H9 (cell line): ENCODE measurements at regions not wholly inside any gene's neighbourhood (a gene's known extent, or its start where the extent isn't known, plus 50 kb on each side); places are given as distances from the start of the nearest gene placed in this dataset.

ENCODE experiments used
- DNase-seq: peaks from one replicate; pipeline ENCODE4 v3.0.0-alpha.2; 2017
- H2AFZ ChIP-seq: one replicate; pipeline ENCODE4 v1.6.1; 2013; ENCODE audit warnings: mild to moderate bottlenecking, low read length, control low read depth, moderate library complexity
- H2AK5ac ChIP-seq: 2 replicates; pipeline ENCODE4 v1.6.1; 2013; ENCODE audit warnings: low read length, control low read depth, mixed read lengths; ENCODE audit not compliant: insufficient read length
- H2BK120ac ChIP-seq: one replicate; pipeline ENCODE4 v1.6.1; 2013; ENCODE audit warnings: low read depth, mild to moderate bottlenecking, low read length, control low read depth, inconsistent platforms; ENCODE audit not compliant: poor library complexity, severe bottlenecking
- H2BK12ac ChIP-seq: 2 replicates; pipeline ENCODE4 v1.6.1; 2013; ENCODE audit warnings: low read length, control low read depth, mixed read lengths, low read depth; ENCODE audit not compliant: insufficient read length
- H2BK15ac ChIP-seq: 2 replicates; pipeline ENCODE4 v1.6.1; 2013; ENCODE audit warnings: low read depth, low read length, control low read depth
- H2BK20ac ChIP-seq: one replicate; pipeline ENCODE4 v1.6.1; 2013; ENCODE audit warnings: low read depth, mild to moderate bottlenecking, low read length, control low read depth, inconsistent platforms; ENCODE audit not compliant: poor library complexity, severe bottlenecking
- H2BK5ac ChIP-seq: 2 replicates; pipeline ENCODE4 v1.6.1; 2013; ENCODE audit warnings: low read length, control low read depth, mixed read lengths; ENCODE audit not compliant: insufficient read length
- H3K14ac ChIP-seq: 2 replicates; pipeline ENCODE4 v1.6.1; 2013; ENCODE audit warnings: low read length, control low read depth; ENCODE audit not compliant: insufficient read depth
- H3K18ac ChIP-seq: 2 replicates; pipeline ENCODE4 v1.6.1; 2013; ENCODE audit warnings: low read depth, mild to moderate bottlenecking, mixed read lengths, low read length, control low read depth; ENCODE audit not compliant: insufficient read length
- H3K23ac ChIP-seq: 2 replicates; pipeline ENCODE4 v1.6.1; 2013; ENCODE audit warnings: low read length, control low read depth, mixed read lengths, low read depth; ENCODE audit not compliant: insufficient read length
- H3K23me2 ChIP-seq: 2 replicates; pipeline ENCODE4 v1.6.1; 2013; ENCODE audit warnings: low read depth, mild to moderate bottlenecking, mixed read lengths, low read length, control low read depth; ENCODE audit not compliant: insufficient read length, poor library complexity, severe bottlenecking
- H3K27ac ChIP-seq: 2 replicates; pipeline ENCODE4 v1.5.1; 2013; ENCODE audit warnings: low read length, control low read depth, mixed read lengths, low read depth; ENCODE audit not compliant: insufficient read length
- H3K27me3 ChIP-seq: 2 replicates; pipeline ENCODE4 v1.6.1; 2013; ENCODE audit warnings: low read length, control low read depth, inconsistent platforms; ENCODE audit not compliant: insufficient read depth
- H3K4ac ChIP-seq: 2 replicates; pipeline ENCODE4 v1.6.1; 2013; ENCODE audit warnings: low read depth, mild to moderate bottlenecking, control low read depth, inconsistent platforms, low read length, moderate library complexity
- H3K4me1 ChIP-seq: 2 replicates; pipeline ENCODE4 v1.6.1; 2013; ENCODE audit warnings: low read length, control low read depth, inconsistent platforms; ENCODE audit not compliant: insufficient read depth
- H3K4me2 ChIP-seq: 2 replicates; pipeline ENCODE4 v1.6.1; 2013; ENCODE audit warnings: low read length, control low read depth, mixed read lengths; ENCODE audit not compliant: insufficient read length, insufficient read depth
- H3K56ac ChIP-seq: 2 replicates; pipeline ENCODE4 v1.6.1; 2013; ENCODE audit warnings: low read depth, mild to moderate bottlenecking, mixed read lengths, low read length, control low read depth; ENCODE audit not compliant: insufficient read length
- H3K79me1 ChIP-seq: 2 replicates; pipeline ENCODE4 v1.6.1; 2013; ENCODE audit warnings: low read depth, mild to moderate bottlenecking, moderate library complexity, low read length, control low read depth, inconsistent platforms; ENCODE audit not compliant: insufficient read depth, poor library complexity, severe bottlenecking
- H3K79me2 ChIP-seq: 2 replicates; pipeline ENCODE4 v1.6.1; 2013; ENCODE audit warnings: low read length, control low read depth, inconsistent platforms; ENCODE audit not compliant: insufficient read depth
- H3K9ac ChIP-seq: 2 replicates; pipeline ENCODE4 v1.6.1; 2013; ENCODE audit warnings: low read length, control low read depth, mixed read lengths; ENCODE audit not compliant: insufficient read length; ENCODE audit errors: extremely low read depth
- H3K9me3 ChIP-seq: one replicate; pipeline ENCODE4 v1.6.1; 2013; ENCODE audit warnings: low read depth, low read length, inconsistent platforms; ENCODE audit not compliant: control insufficient read depth
- H3T11ph ChIP-seq: one replicate; pipeline ENCODE4 v1.6.1; 2013; ENCODE audit warnings: mild to moderate bottlenecking, low read length, control low read depth, inconsistent platforms
- H4K20me1 ChIP-seq: one replicate; pipeline ENCODE4 v1.6.1; 2013; ENCODE audit not compliant: control insufficient read depth, insufficient read length, insufficient read depth
- H4K5ac ChIP-seq: 2 replicates; pipeline ENCODE4 v1.6.1; 2013; ENCODE audit warnings: low read depth, mild to moderate bottlenecking, mixed read lengths, low read length, control low read depth; ENCODE audit not compliant: insufficient read length
- H4K8ac ChIP-seq: replicated peaks from 2 replicates; pipeline ENCODE4 v1.6.1; 2013; ENCODE audit warnings: low read length, control low read depth, mixed read lengths, low read depth; ENCODE audit not compliant: insufficient read length
- H4K91ac ChIP-seq: 2 replicates; pipeline ENCODE4 v1.6.1; 2013; ENCODE audit warnings: low read depth, mild to moderate bottlenecking, moderate library complexity, mixed read lengths, low read length, control low read depth; ENCODE audit not compliant: insufficient read length
- H3K27ac Mint-ChIP-seq, 3 experiments: 2 replicates in 2 of 3; 3 replicates in 1 of 3; pipeline ENCODE4 v1.8.0; 2020 to 2021; ENCODE audit warnings: mixed read lengths in 3 of 3, mild to moderate bottlenecking in 1 of 3, moderate library complexity in 1 of 3
- H3K27me3 Mint-ChIP-seq: 2 replicates; pipeline ENCODE4 v1.8.0; 2021; ENCODE audit warnings: low read depth, mild to moderate bottlenecking, moderate library complexity, mixed read lengths
- H3K36me3 Mint-ChIP-seq, 3 experiments: 2 replicates in 2 of 3; 3 replicates in 1 of 3; pipeline ENCODE4 v1.8.0; 2020 to 2021; ENCODE audit warnings: low read depth in 3 of 3, mixed read lengths in 3 of 3; ENCODE audit not compliant: insufficient read depth in 1 of 3
- H3K4me1 Mint-ChIP-seq, 2 experiments: 2 replicates each; pipeline ENCODE4 v1.8.0; 2020; ENCODE audit warnings: mixed read lengths in 2 of 2
- H3K4me3 Mint-ChIP-seq, 2 experiments: 2 replicates in 1 of 2; 3 replicates in 1 of 2; pipeline ENCODE4 v1.8.0; 2020 to 2021; ENCODE audit warnings: mild to moderate bottlenecking in 2 of 2, mixed read lengths in 2 of 2, moderate library complexity in 1 of 2
- H3K9me3 Mint-ChIP-seq, 2 experiments: 2 replicates in 1 of 2; 3 replicates in 1 of 2; pipeline ENCODE4 v1.8.0; 2020; ENCODE audit warnings: mild to moderate bottlenecking in 2 of 2, mixed read lengths in 2 of 2, moderate library complexity in 1 of 2
- TF ChIP-seq, protein P1 (sequence below): fragments of 200-600 bp; sonication (generic); conservative IDR thresholded peaks from 3 replicates; pipeline ENCODE4 v1.8.0; 2021; ENCODE audit warnings: antibody characterized with exemption, mild to moderate bottlenecking

DNA sequence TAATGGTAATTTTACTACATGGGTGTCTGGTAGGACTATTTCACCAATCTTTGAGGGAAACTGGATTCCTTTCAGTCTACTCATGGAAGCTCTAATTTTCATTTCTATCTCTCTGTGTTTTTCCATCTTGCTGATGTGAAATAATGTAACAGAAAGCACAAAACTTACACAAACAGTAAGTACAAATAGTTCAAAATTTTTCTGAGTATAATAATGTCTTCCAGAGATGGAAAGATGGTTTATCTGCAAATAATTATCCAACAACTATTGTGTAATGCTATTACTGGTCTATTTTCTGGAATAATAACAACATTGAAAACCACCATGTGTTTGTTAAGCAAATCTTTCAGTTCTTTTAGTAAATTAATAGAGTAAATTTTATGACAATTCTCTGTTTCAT is 565.8 kb upstream of the MGMT start:
- no peak overlapping the region for H2BK12ac ChIP-seq
- Mint-ChIP-seq H3K9me3 (no peaks in the 10 kb centered on the region), H3K27me3 (no peaks in the 10 kb centered on the region), H3K4me1 (peaks cover 10% of the 10 kb centered on the region in 2 experiments; a peak in 3 of 4 replicates), H3K4me3 (no peak overlapping the region), H3K36me3 (no peaks in the 10 kb centered on the region), H3K27ac (no peak overlapping the region)
- H2BK15ac ChIP-seq, result no peak overlapping the region
- no peak overlapping the region for H2BK120ac ChIP-seq
- no peak overlapping the region for H4K91ac ChIP-seq
- no peak overlapping the region for H3K23ac ChIP-seq
- no peaks in the 10 kb centered on the region for H3K4me1 ChIP-seq
- no peak overlapping the region for H3K4me2 ChIP-seq
- no peaks in the 10 kb centered on the region for H3K9me3 ChIP-seq
- H2AK5ac ChIP-seq, result no peak overlapping the region
- H3K18ac ChIP-seq, result no peak overlapping the region
- no peak overlapping the region for H3K4ac ChIP-seq
- no peaks in the 10 kb centered on the region for H4K20me1 ChIP-seq
- H2BK5ac ChIP-seq, result no peak overlapping the region
- no peak overlapping the region for H2AFZ ChIP-seq
- H2BK20ac ChIP-seq, result no peak overlapping the region
- no peak overlapping the region for H3K14ac ChIP-seq
- H3K23me2 ChIP-seq, result peaks cover 4% of the 10 kb centered on the region
- H3K79me2 ChIP-seq, result no peaks in the 10 kb centered on the region
- no peak overlapping the region for H3K9ac ChIP-seq
- DNase-seq, result no peak
- H3K79me1 ChIP-seq, result no peaks in the 10 kb centered on the region
- H3T11ph ChIP-seq, result no peak overlapping the region
- no peaks in the 10 kb centered on the region for H3K27me3 ChIP-seq
- no peak overlapping the region for H3K56ac ChIP-seq
- no peak overlapping the region for H4K5ac ChIP-seq
- no peak overlapping the region for H4K8ac ChIP-seq
- H3K27ac ChIP-seq, result no peak overlapping the region
- TF ChIP-seq, protein P1, sequence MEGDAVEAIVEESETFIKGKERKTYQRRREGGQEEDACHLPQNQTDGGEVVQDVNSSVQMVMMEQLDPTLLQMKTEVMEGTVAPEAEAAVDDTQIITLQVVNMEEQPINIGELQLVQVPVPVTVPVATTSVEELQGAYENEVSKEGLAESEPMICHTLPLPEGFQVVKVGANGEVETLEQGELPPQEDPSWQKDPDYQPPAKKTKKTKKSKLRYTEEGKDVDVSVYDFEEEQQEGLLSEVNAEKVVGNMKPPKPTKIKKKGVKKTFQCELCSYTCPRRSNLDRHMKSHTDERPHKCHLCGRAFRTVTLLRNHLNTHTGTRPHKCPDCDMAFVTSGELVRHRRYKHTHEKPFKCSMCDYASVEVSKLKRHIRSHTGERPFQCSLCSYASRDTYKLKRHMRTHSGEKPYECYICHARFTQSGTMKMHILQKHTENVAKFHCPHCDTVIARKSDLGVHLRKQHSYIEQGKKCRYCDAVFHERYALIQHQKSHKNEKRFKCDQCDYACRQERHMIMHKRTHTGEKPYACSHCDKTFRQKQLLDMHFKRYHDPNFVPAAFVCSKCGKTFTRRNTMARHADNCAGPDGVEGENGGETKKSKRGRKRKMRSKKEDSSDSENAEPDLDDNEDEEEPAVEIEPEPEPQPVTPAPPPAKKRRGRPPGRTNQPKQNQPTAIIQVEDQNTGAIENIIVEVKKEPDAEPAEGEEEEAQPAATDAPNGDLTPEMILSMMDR, result no peak
